GM18499 (cell line): ENCODE measurements at regions not wholly inside any gene's neighbourhood (a gene's known extent, or its start where the extent isn't known, plus 50 kb on each side); places are given as distances from the start of the nearest gene placed in this dataset.
"Not testable (repeated sequence)": the region's sequence is repeated elsewhere in the genome, so short reads cannot be mapped to it uniquely, and the experiment has no call there.

ENCODE experiments used
- ATAC-seq: cut with Tn5 transposase; IDR thresholded peaks from one replicate; pipeline ENCODE4 v1.9.1; 2021; ENCODE audit warnings: moderate number of reproducible peaks; ENCODE audit not compliant: insufficient read depth, unreplicated experiment

DNA sequence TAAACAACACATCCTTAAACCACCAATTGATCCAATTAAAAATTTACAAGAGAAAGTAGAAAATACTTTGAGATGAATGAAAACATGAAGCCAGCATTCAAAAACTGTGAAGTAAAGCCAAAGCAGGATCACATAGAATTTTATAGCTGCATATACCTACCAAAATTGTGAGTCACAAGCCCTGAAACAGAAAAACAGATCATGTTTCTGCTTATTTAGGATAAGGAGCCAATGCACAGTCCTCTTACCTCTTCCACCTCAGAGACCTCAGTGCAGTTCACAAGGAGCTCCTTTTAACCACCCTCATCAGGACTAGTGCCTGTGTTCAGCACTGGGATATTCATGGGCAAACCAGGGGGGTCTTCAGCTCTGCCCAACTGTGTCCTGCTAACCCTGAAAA lies 386.7 kb downstream of the TECRL start:
- no peak for ATAC-seq

DNA sequence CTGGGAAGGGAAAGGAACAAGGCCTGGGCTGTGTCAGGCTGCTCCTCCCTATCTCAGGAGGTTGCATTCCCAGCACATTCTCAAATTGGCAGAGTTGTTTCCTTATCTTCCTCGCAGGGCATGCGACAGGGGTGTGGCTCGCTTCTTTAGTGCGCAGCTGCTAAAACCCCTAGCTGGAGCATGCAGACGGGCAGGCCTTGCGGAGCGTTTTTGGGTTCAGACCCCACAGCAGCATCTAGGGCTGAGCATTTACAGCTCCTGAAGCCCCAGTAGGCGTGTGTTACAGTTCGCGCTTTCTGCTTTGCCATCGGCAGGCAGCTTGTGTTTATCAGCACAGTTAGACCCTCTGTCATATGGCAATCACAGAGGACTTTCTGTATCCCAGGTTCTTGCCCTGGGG lies 392.4 kb downstream of the TECRL start:
- no peak for ATAC-seq

DNA sequence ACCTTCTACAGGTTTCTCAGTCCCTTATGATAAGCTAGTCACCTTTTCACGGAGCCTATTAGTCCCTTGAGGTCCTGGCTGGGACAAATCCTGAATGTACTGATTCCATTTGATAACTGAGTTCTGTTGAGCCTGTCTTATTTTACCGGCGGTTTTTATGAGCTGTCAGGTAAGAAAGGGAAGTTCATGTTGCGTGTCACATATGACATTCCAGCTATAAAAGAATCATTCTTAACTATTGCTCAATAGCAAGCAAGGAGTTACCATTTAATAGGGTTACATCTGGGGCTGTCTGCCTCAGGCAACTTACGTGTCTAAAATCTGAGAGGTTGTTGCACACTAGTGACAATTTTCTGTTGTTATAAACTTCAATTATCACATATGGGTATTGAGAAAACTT lies 394.6 kb downstream of the TECRL start:
- ATAC-seq = no peak

DNA sequence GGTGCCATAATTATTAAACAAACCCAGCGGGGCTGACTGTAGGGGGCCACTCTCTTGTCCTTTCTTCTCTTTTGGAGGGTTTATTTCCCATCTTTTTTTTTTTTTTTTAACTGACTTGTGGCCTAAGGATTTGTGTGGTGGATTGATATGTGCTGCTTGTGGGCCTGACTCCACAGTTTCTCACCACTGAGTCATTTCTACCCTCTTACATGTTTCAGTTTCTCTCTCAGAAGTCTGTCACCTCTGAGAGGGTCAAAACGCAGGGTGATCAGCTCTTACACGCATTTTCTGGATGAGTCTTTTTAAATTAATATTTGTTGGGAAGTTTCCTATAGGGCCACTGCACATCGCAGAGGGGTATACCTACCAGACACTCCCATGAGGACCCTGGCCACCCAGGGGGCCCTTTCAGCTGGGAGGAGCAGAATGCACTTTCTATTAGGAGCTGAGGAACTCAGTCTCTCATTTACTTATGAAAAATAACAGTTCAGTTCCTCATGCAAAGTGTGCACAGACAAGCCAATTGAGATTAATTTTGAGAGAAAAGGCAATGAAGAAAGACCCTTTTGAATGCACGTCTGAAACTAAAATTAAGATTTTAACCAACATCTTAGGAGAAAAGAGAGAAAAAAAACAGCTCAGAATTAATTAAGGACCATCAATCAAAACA lies 407.9 kb downstream of the TECRL start:
- no peak for ATAC-seq

DNA sequence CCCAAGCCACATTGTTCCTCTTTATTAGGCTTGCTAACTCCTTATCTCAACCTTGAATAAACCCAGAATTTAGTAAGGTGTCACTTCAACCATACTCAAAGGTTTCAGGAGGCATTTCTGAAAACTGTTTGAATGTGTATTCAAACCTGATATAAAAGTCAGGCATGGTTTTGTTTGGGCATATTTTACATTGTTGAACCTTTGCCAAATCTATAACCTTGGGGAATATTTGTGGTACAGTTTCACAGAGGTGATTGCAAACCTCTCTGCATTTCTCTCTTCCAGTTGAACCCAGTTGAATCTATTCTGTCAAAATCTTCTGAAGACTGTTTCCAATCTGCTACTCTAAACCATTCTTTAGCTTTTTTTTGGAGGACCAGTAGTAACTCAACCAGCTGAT lies 409.0 kb downstream of the TECRL start:
- no peak for ATAC-seq

DNA sequence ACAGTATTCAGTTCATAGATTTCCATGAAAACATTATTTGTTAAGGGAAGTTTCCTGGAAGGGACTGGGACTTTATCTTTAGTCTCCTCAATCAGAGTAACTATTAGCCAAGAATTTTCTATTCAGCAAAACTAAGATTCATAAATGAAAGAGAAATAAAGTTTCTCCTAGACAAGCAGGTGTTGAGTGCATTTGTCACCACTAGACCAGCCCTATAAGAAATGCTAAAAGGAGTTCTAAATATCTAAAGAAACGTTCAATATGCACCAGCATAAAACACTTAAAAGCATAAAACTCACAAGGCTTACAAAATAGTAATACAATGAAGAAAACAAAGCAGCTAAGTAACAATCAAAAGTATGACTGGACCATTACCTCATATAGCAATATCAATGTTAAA lies 423.0 kb downstream of the TECRL start:
- ATAC-seq = no peak

DNA sequence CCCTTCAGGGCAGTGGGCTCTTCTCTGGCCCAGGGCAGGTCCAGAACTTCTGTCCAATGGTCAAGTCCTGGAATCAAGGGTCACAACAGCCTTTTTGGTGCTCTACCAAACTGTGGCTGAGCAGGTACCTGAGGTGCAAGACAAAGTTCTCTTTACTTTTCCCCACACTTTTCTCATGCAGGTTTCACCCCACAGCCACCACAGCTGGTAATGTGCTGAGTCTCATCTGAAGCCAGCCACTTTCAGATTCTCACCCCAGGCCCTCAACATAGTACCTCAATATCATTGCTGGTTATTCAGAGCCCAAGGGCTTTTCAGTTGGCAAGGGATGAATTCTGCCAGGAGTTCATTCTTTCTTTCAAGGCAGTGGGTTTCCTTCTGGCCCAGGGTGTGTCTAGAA lies 426.0 kb downstream of the TECRL start:
- no peak for ATAC-seq

DNA sequence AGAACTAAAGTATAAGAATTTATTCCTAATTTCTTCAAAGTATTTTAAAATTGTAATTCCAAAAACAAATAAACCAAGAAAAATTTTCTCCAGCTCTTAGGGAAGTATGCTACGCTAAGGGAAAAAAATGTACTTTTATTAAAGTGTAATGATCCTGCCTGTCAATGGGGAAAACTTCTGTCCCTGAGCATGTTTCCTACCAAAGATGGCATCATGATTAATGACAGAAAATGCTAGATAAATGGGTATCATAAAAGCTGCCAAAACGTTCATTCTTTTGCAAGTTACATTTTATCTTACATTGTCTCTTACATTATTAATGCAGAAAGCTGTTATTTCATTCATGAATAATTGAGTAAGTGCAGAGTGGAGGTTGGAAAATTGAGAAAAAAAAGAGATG lies 443.4 kb downstream of the TECRL start:
- ATAC-seq = no peak

DNA sequence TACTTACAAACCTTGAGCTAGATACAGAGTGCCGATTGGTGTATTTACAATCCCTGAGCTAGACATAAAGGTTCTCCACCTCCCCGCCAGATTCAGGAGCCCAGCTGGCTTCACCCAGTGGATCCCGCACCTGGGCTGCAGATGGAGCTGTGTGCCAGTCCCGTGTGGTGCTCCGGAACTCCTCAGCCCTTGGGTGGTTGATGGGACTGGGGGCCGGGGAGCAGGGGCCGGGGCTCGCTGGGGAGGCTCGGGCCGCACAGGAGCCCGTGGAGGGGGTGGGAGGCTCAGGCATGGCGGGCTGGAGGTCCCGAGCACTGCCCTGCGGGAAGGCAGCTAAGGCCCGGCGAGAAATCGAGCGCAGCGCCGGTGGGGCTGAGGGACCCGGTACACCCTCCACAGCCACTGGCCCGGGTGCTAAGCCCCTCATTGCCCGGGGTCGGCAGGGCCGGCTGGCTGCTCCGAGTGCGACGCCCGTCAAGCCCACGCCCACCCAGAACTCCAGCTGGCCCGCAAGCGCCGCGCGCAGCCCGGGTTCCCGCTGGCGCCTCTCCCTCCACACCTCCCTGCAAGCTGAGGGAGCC lies 466.5 kb downstream of the TECRL start:
- not testable (repeated sequence) for ATAC-seq

DNA sequence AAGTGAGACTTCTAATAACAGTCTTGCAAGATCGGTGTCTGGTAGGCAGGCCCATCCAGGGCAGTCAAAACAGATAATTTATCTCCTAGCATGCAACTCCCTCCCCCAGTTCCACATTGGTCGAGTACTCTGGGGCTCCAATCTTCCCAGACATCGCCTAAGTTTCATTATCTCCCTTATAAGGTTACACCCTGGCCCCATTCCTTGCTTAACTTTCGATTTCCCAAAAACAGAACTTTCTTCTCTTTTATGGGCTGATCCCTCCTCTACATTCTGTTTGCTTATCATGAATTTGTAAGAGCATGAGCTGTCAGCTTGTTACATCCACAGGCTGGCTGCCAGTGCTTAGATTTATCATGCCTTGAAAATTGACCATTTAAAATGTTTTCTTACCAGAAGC lies 471.3 kb downstream of the TECRL start:
- no peak for ATAC-seq

DNA sequence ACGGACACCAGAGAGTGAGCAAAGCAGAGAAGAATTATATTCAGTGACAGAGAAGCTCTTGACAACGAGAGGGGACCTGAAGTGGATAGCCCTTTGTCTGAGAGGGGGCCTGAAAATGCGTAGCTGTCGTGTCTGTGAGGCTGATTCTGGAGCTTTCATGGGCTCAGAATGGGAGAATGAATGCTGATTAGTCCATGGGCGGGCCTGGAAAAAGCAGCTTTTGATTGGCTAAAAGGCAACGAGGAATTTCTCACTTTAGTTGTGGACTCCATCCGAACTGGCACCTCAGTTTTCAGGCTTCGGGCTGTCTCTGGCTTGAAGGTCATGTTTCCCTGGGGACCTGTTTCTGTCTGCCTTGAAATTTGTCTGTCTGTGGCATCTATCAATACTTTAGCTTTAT lies 487.1 kb downstream of the TECRL start:
- no peak for ATAC-seq

DNA sequence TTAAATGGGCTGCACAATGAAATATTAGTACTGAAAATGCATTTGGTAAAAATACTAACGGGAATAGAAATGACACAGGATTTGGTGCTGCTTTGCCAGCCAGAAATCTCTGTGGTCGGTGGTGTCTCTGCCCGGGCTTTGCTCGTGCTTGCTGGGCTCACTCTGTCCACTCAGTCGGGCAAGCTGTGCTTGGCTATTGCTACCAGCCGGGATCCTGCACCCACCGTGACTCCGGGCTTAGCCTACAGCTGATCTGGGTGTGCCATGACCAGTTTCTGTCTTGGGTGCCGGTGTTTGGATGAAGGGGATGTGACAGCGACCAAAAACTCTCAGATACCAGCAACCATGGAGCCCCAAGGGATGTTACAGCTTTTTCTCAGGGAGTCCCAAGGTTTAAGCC lies 487.7 kb downstream of the TECRL start:
- ATAC-seq = no peak

DNA sequence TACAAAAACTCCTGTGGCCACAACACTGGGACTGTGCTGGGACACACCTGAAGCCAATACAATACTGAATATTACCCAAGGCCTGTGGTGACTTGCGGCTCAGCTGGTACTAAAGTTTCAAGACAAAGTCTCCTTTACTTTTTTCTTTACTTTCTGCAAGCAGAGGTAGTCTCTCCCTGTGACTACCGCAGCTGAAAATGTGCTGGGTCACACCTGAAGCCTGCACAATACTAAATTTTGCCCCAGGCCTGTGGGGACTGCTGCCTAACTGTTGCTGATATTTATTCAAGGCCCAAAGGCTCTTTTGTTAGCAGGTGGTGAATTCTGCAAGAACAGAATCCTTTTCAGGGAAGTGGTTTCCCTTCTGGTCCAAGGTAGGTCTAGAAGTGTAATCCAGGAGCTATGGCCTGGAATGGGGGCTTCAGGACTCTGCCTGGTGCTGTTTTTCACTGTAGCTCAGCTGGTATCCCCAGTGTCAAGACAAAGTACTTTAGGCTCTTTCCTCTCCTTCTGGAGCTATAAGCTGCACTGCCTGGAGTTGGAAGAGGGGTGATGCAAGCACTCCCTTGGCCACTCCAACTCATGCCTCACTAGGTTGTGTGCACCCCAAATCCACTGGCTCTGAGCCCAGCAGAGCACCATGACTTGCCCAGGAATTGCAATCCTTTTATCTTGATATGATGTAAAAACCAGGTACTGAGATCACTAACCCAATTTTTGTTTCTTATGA lies 489.4 kb downstream of the TECRL start:
- ATAC-seq = no peak

DNA sequence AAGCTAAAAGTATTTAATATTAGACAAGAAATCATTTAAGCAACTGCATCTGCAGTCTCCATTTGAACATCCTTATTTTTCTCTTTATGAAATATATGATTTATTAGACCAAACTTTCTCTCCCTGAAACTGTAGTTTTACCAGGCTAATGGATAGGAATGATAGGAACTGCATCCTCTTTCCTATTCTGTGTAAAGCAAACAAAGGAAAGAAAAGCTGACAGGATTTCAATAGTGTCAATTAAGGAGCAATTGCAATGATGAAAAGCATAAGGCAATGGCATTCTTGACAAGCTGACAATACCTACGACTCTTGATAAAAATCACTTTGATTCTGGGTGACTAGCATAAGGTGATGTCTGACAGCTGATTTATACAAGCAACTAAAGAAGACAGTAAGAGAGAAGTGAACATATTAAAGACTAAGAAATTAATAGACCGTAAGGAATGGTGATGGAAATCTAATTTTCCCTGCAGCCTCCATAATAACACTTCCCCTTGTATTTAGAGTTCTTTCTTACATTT lies 502.5 kb downstream of the TECRL start:
- ATAC-seq = no peak

DNA sequence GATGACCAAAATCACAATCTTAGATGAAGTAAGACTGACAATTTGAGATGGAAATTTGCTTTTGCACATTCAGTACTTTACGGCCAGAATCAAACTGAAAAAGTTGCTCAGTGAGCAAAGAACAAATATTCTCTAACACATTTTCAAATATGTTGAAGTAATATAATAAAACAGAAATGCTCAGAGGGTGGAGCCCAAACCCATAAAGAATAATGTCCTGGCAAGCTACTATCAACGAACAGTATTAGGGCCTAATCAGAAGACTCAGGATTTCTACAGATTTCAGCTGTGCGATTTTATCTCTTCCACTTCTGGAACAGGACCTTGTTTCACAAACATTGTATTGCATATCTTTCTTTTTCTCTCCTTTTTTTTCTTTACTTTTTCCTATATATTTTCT lies 505.0 kb downstream of the TECRL start:
- ATAC-seq = no peak

DNA sequence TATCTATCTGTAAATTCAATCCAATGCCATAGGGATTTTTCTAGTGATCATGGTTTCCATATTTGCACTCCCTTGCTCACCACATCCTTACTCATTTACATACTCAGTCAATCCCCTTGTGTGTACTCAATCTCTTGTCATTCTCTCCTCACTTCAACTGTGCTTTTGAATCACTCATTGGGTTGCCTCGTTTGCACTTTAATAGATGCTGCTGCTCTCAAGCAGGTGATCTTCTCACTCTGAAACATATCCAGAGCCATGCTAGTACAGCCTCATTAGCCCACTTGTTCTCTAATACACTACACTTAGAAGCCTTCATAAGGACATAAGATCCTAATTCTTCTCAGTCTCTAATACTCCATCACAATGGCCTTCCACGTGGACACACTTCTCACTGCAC lies 507.9 kb downstream of the TECRL start:
- ATAC-seq = no peak

DNA sequence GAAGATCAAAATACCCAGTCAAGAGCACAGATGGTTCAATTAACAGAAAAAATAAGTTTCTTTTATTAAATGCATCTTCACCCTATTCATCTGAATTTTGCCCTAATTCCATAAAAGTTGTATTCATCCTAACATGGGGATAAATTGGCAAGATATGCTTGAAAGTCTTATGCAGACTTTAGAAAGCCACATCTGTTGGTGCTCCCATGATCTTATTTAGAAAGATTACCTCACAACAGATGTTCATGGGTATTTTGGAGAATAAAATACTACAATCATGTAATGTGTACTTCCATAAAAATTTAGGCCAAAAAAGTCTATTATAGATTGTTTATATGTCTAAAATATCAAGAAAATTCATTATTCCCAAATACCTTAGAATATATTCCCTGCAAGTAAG lies 510.3 kb downstream of the TECRL start:
- ATAC-seq = no peak

DNA sequence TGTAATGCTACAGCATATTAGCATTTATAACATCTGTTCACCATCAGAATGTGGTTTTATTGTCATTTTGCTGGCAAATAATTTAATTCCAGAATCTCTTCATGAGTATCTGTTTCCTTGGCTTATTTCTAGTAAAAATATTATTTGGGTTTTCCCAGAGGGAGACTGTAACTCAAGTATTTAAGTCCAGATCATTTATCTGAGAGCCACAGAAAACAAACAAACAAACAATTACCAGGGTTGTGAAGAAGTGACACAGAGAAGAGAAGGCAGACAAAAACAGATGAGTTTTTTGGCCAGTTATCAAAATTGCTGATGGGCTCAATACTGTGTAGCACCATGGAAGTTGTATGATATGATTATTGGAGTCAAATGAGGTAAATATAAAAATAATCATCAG lies 515.1 kb downstream of the TECRL start:
- no peak for ATAC-seq

DNA sequence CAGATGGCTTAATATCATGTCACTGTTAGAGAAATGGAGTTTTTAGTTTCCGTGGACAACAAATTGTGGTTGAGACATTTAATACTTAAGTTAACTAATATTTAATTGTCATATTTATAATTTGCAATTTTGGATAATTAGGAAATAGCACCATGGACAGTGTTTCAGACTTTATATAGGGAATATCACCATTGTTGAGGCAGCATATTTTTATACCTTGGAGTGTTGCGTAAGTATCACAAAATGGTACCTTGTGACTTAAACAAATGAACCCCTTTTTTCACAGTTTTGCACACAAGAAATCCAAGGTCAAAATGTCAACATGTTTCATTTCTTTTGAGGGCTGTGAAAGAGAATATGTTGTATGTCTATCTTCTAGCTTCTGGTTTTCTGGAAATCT lies 539.9 kb downstream of the TECRL start:
- no peak for ATAC-seq

DNA sequence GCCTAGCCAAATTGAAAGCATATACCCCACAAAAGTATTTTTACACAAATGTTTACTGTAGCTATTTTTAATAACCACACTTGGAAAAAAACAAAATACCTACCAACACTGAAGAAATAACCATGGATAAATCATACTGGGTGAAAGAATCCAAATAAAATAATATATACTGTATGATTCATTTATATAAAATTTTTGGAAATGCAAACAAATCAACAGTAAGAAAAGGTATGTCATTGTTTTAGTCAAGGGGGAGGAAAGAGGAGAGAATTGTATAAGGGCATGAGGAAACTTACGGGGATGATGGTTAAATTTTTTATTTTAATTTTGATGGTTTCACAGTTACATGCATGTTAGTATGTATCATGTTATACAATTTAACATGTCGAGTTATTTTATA lies 557.8 kb downstream of the TECRL start:
- no peak for ATAC-seq

DNA sequence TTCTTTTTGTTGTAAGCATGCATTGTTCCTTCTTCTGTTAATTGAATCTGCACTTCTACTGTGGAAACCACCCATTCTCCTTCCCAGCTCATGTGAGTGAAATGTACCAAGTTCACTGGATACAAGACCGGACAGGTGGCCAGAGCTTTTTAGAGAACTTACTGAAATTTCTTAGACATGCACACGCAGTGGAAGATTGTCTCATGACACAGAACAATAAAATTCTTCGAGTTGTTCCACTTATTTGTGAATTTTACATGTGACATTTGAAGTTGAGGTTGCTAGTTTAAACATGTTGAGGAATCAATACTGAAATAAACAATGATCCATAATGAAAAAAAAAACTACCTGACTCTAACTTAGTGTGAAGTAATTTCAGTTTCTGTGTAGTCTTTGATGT lies 568.0 kb downstream of the TECRL start:
- no peak for ATAC-seq
